ENCODE measurements at regions not wholly inside any gene's neighbourhood (a gene's known extent, or its start where the extent isn't known, plus 50 kb on each side); places are given as distances from the start of the nearest gene placed in this dataset.

GRCh38 chr6:147035886-147036285 lies 168.3 kb upstream of the STXBP5 start:
- H3K4me3 Mint-ChIP-seq (ENCODE audit: unreplicated experiment): no peak overlapping the region
- DNase-seq (ENCODE audit: low read depth) (no peak), FAIRE-seq (no peak)
- H3K9ac ChIP-seq (ENCODE audit: low read length): no peak overlapping the region
- no peak overlapping the region for H3K4me2 ChIP-seq (ENCODE audit: low read length)
- no peak overlapping the region for H3K27ac ChIP-seq (ENCODE audit: low read depth, low read length)
- H3K79me2 ChIP-seq (ENCODE audit: insufficient read depth, low read length): no peaks in the 10 kb centered on the region
- no peaks in the 10 kb centered on the region for H3K27me3 ChIP-seq (ENCODE audit: insufficient read depth, low read length)
- H3K36me3 Mint-ChIP-seq (ENCODE audit: low read depth, unreplicated experiment): no peaks in the 10 kb centered on the region
- H3K36me3 ChIP-seq (ENCODE audit: insufficient read depth, low read length): no peaks in the 10 kb centered on the region
- H3K27ac Mint-ChIP-seq (ENCODE audit: unreplicated experiment): no peak overlapping the region
- TF ChIP-seq CTCF (IDR thresholded peaks at IDR 0.05; ENCODE audit: insufficient read depth, low read depth, low read length) (no peak), EZH2 (IDR thresholded peaks at IDR 0.05; ENCODE audit: insufficient read depth, low read length) (no peak)
- peaks cover 3% of the 10 kb centered on the region for H3K27me3 Mint-ChIP-seq (ENCODE audit: low read depth, unreplicated experiment)
- no peaks in the 10 kb centered on the region for H4K20me1 ChIP-seq (ENCODE audit: insufficient read depth, low read length)
- no peak overlapping the region for H2AFZ ChIP-seq (ENCODE audit: low read depth, low read length)
- no peaks in the 10 kb centered on the region for H3K4me1 ChIP-seq (ENCODE audit: insufficient read depth, low read length)
- H3K4me3 ChIP-seq (ENCODE audit: insufficient read depth, low read depth, low read length): no peak overlapping the region
- H3K9me3 Mint-ChIP-seq (ENCODE audit: unreplicated experiment): no peaks in the 10 kb centered on the region
- no peaks in the 10 kb centered on the region for H3K4me1 Mint-ChIP-seq (ENCODE audit: low read depth, unreplicated experiment)
- H3K9me3 ChIP-seq (ENCODE audit: insufficient read depth, low read depth, low read length): no peaks in the 10 kb centered on the region

- FAIRE-seq (no peak), DNase-seq (ENCODE audit: low read depth) (no peak)
- H3K4me3 ChIP-seq (ENCODE audit: insufficient read depth, low read depth, low read length): no peak overlapping the region
- no peaks in the 10 kb centered on the region for H4K20me1 ChIP-seq (ENCODE audit: insufficient read depth, low read length)
- Mint-ChIP-seq H3K27ac (ENCODE audit: unreplicated experiment) (no peak overlapping the region), H3K9me3 (ENCODE audit: unreplicated experiment) (peaks cover 5% of the 10 kb centered on the region), H3K36me3 (ENCODE audit: low read depth, unreplicated experiment) (no peaks in the 10 kb centered on the region), H3K4me3 (ENCODE audit: unreplicated experiment) (no peak overlapping the region), H3K4me1 (ENCODE audit: low read depth, unreplicated experiment) (no peaks in the 10 kb centered on the region), H3K27me3 (ENCODE audit: low read depth, unreplicated experiment) (peaks cover 3% of the 10 kb centered on the region)
- H3K36me3 ChIP-seq (ENCODE audit: insufficient read depth, low read length): no peaks in the 10 kb centered on the region
- no peak overlapping the region for H3K27ac ChIP-seq (ENCODE audit: low read depth, low read length)
- TF ChIP-seq EZH2 (IDR thresholded peaks at IDR 0.05; ENCODE audit: insufficient read depth, low read length): no peak
- no peak for TF ChIP-seq CTCF (IDR thresholded peaks at IDR 0.05; ENCODE audit: insufficient read depth, low read depth, low read length)
- H3K79me2 ChIP-seq (ENCODE audit: insufficient read depth, low read length): no peaks in the 10 kb centered on the region
- no peak overlapping the region for H3K4me2 ChIP-seq (ENCODE audit: low read length)
- H3K9me3 ChIP-seq (ENCODE audit: insufficient read depth, low read depth, low read length): no peaks in the 10 kb centered on the region
- no peaks in the 10 kb centered on the region for H3K4me1 ChIP-seq (ENCODE audit: insufficient read depth, low read length)
- H3K9ac ChIP-seq (ENCODE audit: low read length): no peak overlapping the region
- no peak overlapping the region for H2AFZ ChIP-seq (ENCODE audit: low read depth, low read length)
- no peaks in the 10 kb centered on the region for H3K27me3 ChIP-seq (ENCODE audit: insufficient read depth, low read length)
These were observed 166.3 kb upstream of the STXBP5 start for GRCh38 chr6:147037881-147038280.

GRCh38 chr6:147040121-147040910 lies 163.9 kb upstream of the STXBP5 start:
- H3K27ac Mint-ChIP-seq (ENCODE audit: unreplicated experiment): no peak overlapping the region
- TF ChIP-seq EZH2 (IDR thresholded peaks at IDR 0.05; ENCODE audit: insufficient read depth, low read length) (no peak), CTCF (IDR thresholded peaks at IDR 0.05; ENCODE audit: insufficient read depth, low read depth, low read length) (no peak)
- peaks cover 1% of the 10 kb centered on the region for H3K36me3 Mint-ChIP-seq (ENCODE audit: low read depth, unreplicated experiment)
- peaks cover 3% of the 10 kb centered on the region for H3K27me3 Mint-ChIP-seq (ENCODE audit: low read depth, unreplicated experiment)
- H3K27me3 ChIP-seq (ENCODE audit: insufficient read depth, low read length): no peaks in the 10 kb centered on the region
- no peak overlapping the region for H3K9ac ChIP-seq (ENCODE audit: low read length)
- H3K4me1 Mint-ChIP-seq (ENCODE audit: low read depth, unreplicated experiment): no peaks in the 10 kb centered on the region
- H3K9me3 Mint-ChIP-seq (ENCODE audit: unreplicated experiment): peaks cover 16% of the 10 kb centered on the region
- H3K36me3 ChIP-seq (ENCODE audit: insufficient read depth, low read length): no peaks in the 10 kb centered on the region
- H3K4me2 ChIP-seq (ENCODE audit: low read length): no peak overlapping the region
- DNase-seq (ENCODE audit: low read depth) (no peak), FAIRE-seq (peak; percentile 58)
- no peak overlapping the region for H3K4me3 Mint-ChIP-seq (ENCODE audit: unreplicated experiment)
- no peak overlapping the region for H3K27ac ChIP-seq (ENCODE audit: low read depth, low read length)
- H3K9me3 ChIP-seq (ENCODE audit: insufficient read depth, low read depth, low read length): peaks cover 6% of the 10 kb centered on the region
- H3K4me3 ChIP-seq (ENCODE audit: insufficient read depth, low read depth, low read length): no peak overlapping the region
- H4K20me1 ChIP-seq (ENCODE audit: insufficient read depth, low read length): no peaks in the 10 kb centered on the region
- no peaks in the 10 kb centered on the region for H3K79me2 ChIP-seq (ENCODE audit: insufficient read depth, low read length)
- no peaks in the 10 kb centered on the region for H3K4me1 ChIP-seq (ENCODE audit: insufficient read depth, low read length)
- no peak overlapping the region for H2AFZ ChIP-seq (ENCODE audit: low read depth, low read length)
